ENCODE measurements at regions not wholly inside any gene's neighbourhood (a gene's known extent, or its start where the extent isn't known, plus 50 kb on each side); places are given as distances from the start of the nearest gene placed in this dataset.

- H2BK5ac ChIP-seq (ENCODE audit: low read depth, low read length, poor library complexity, severe bottlenecking): no peak overlapping the region
- no peaks in the 10 kb centered on the region for H3K9me1 ChIP-seq (ENCODE audit: insufficient read depth, low read length)
- TF ChIP-seq NFE2L2 (IDR thresholded peaks at IDR 0.05; ENCODE audit: low read depth, low read length): no peak
- TF ChIP-seq SMC3 (IDR thresholded peaks at IDR 0.05; ENCODE audit: low read depth, low read length): no peak
- TF ChIP-seq FOS (IDR thresholded peaks at IDR 0.05; ENCODE audit: low read depth, low read length): no peak
- TF ChIP-seq USF2 (IDR thresholded peaks at IDR 0.05; ENCODE audit: low read depth, low read length): no peak
- no peaks in the 10 kb centered on the region for H3K4me1 ChIP-seq (ENCODE audit: control insufficient read depth, insufficient read depth, low read length)
- intact Hi-C loops (cut with micrococcal nuclease): no loop called here
- H2AK9ac ChIP-seq (replicated peaks; ENCODE audit: low read depth, low read length, poor library complexity): no peak overlapping the region
- no peaks in the 10 kb centered on the region for H3K36me3 ChIP-seq (ENCODE audit: control insufficient read depth, insufficient read depth, low read length)
- H3K27ac ChIP-seq (ENCODE audit: insufficient read depth, low read length): no peak overlapping the region
- no TSS peak for BruUV-seq (replicated peaks)
- ATAC-seq (ENCODE audit: low read depth) (no peak), DNase-seq (no peak)
- no peak overlapping the region for H3K4me3 ChIP-seq (ENCODE audit: insufficient read depth, low read depth, low read length)
- H3K27me3 ChIP-seq (ENCODE audit: control insufficient read depth, insufficient read depth, low read length): no peaks in the 10 kb centered on the region; the same call in none of the 2 replicates
- H3K23ac ChIP-seq (ENCODE audit: low read depth, low read length): no peak overlapping the region
- H3K14ac ChIP-seq (replicated peaks; ENCODE audit: low read depth, low read length): no peak overlapping the region
- H4K5ac ChIP-seq (ENCODE audit: low read depth, low read length): no peak overlapping the region
- H2BK120ac ChIP-seq (ENCODE audit: low read depth, low read length): no peak overlapping the region
- no peak overlapping the region for H3K18ac ChIP-seq (ENCODE audit: low read depth, low read length)
- H2BK15ac ChIP-seq (ENCODE audit: low read depth, low read length): no peak overlapping the region
- CTCF ChIA-PET: no interaction called here
- POLR2A ChIA-PET (ENCODE audit: unreplicated experiment): no interaction called here
- H3K79me1 ChIP-seq (ENCODE audit: low read depth in 1 of 2, low read length in 2 of 2): no peaks in the 10 kb centered on the region
- WGBS, 2 experiments (ENCODE audit: extremely low coverage in 2 of 2, insufficient read length in 1 of 2): no CpG with 5 or more reads among the region's 2 CpGs
- in situ Hi-C loops (cut with MboI; ENCODE audit: low sequenced_read_pairs): no loop called here
- H2BK20ac ChIP-seq (ENCODE audit: low read depth, low read length): no peak overlapping the region
- H2AFZ ChIP-seq (replicated peaks; ENCODE audit: low read length, poor library complexity): no peak overlapping the region
- H3K9ac ChIP-seq (ENCODE audit: low read depth, low read length): no peak overlapping the region
- H3K9me3 ChIP-seq (ENCODE audit: control insufficient read depth, insufficient read depth, low read length): no peaks in the 10 kb centered on the region
- no peaks in the 10 kb centered on the region for H4K20me1 ChIP-seq (ENCODE audit: insufficient read depth, low read length)
- dilution Hi-C loops (cut with HindIII; ENCODE audit: low sequenced_read_pairs, unreplicated experiment): no loop called here
- H3K4me2 ChIP-seq (ENCODE audit: low read depth, low read length): no peak overlapping the region
- H2AK5ac ChIP-seq (ENCODE audit: low read depth, low read length): no peak overlapping the region
- H4K8ac ChIP-seq (ENCODE audit: low read depth in 2 of 2, low read length in 2 of 2): no peak overlapping the region
- no peak overlapping the region for H3K4ac ChIP-seq (ENCODE audit: low read depth, low read length)
- H4K91ac ChIP-seq (ENCODE audit: insufficient read depth, low read depth, low read length): no peak overlapping the region
- no peak overlapping the region for H3K56ac ChIP-seq (ENCODE audit: extremely low read depth, insufficient read depth, low read length)
Observed at GRCh38 chr4:173091958-173092357, 76.7 kb upstream of the GALNT7 start.

Measured in IMR-90 (cell line).